H1 (cell line): ENCODE measurements at regions not wholly inside any gene's neighbourhood (a gene's known extent, or its start where the extent isn't known, plus 50 kb on each side); places are given as distances from the start of the nearest gene placed in this dataset.

Experiments
- CTCF ChIA-PET: fragments of 300-600 bp; sonication (Branson Sonifier 250); formaldehyde crosslinking; loops from one replicate; lab custom pipeline; 2021; ENCODE audit not compliant: partially characterized antibody; lab: Charles Lee
- POLR2A ChIA-PET: fragments of 300-600 bp; sonication (Branson Sonifier 250); formaldehyde crosslinking; loops from one replicate; lab custom pipeline; 2021; ENCODE audit warnings: inconsistent platforms; ENCODE audit not compliant: partially characterized antibody; lab: Charles Lee
- DNase-seq, 2 experiments: peaks; one replicate each; pipeline versions ENCODE4 v3.0.0 to v3.0.0-alpha.2; 2010 to 2022; ENCODE audit warnings: low spot score in 2 of 2, low read depth in 1 of 2, mixed read lengths in 1 of 2
- FAIRE-seq: peaks from 2 replicates; lab custom pipeline; 2011; peaks lifted over from hg19 to GRCh38; lab: Jason Lieb, UNC
- H2AFZ ChIP-seq: 2 replicates; pipeline ENCODE4 v1.8.1; 2012; ENCODE audit warnings: low read length, inconsistent platforms
- H2AK5ac ChIP-seq: 2 replicates; pipeline ENCODE4 v1.6.1; 2013; ENCODE audit warnings: low read depth, low read length
- H2BK120ac ChIP-seq: replicated peaks from 2 replicates; pipeline ENCODE3; 2013; ENCODE audit warnings: low read depth, low read length, inconsistent platforms
- H2BK12ac ChIP-seq: 2 replicates; pipeline ENCODE4 v1.6.1; 2013; ENCODE audit warnings: low read depth, low read length
- H2BK15ac ChIP-seq: 2 replicates; pipeline ENCODE4 v1.6.1; 2013; ENCODE audit warnings: low read length
- H2BK20ac ChIP-seq: 2 replicates; pipeline ENCODE4 v1.6.1; 2013; ENCODE audit warnings: low read length
- H2BK5ac ChIP-seq: 2 replicates; pipeline ENCODE4 v1.6.1; 2013; ENCODE audit warnings: low read depth, low read length
- H3K14ac ChIP-seq: 2 replicates; pipeline ENCODE4 v1.6.1; 2013; ENCODE audit warnings: inconsistent platforms; ENCODE audit not compliant: insufficient read length
- H3K18ac ChIP-seq: 2 replicates; pipeline ENCODE4 v1.6.1; 2013; ENCODE audit warnings: low read length; ENCODE audit errors: extremely low read depth
- H3K23ac ChIP-seq: 2 replicates; pipeline ENCODE4 v1.6.1; 2013; ENCODE audit warnings: inconsistent platforms; ENCODE audit not compliant: insufficient read length
- H3K23me2 ChIP-seq: 2 replicates; pipeline ENCODE4 v1.6.1; 2013; ENCODE audit warnings: low read depth, low read length
- H3K27ac ChIP-seq: 2 replicates; pipeline ENCODE4 v1.6.1; 2011; ENCODE audit warnings: low read depth, low read length, inconsistent platforms
- H3K27me3 ChIP-seq, 4 experiments: replicated peaks in 1 of 4; 1 replicate in 1 of 4; 2 replicates in 3 of 4; pipeline versions ENCODE4 v1.6.1 to v1.8.1; 2011 to 2013; ENCODE audit warnings: low read length in 3 of 4, mild to moderate bottlenecking in 3 of 4, inconsistent platforms in 2 of 4, mixed read lengths in 2 of 4, moderate library complexity in 1 of 4; ENCODE audit not compliant: control insufficient read depth in 3 of 4, insufficient read depth in 3 of 4; ENCODE audit errors: extremely low read depth in 1 of 4
- H3K36me3 ChIP-seq, 4 experiments: 2 replicates each; pipeline versions ENCODE4 v1.6.1 to v1.8.1; 2011 to 2013; ENCODE audit warnings: mild to moderate bottlenecking in 4 of 4, low read length in 3 of 4, moderate library complexity in 2 of 4, control low read depth in 1 of 4, inconsistent platforms in 1 of 4; ENCODE audit not compliant: insufficient read depth in 4 of 4, control insufficient read depth in 2 of 4
- H3K4ac ChIP-seq: replicated peaks from 2 replicates; pipeline ENCODE3; 2013; ENCODE audit warnings: low read length, low read depth, mixed read lengths, inconsistent platforms; ENCODE audit not compliant: insufficient read length
- H3K4me1 ChIP-seq, 4 experiments: replicated peaks in 1 of 4; 1 replicate in 1 of 4; 2 replicates in 3 of 4; pipeline versions ENCODE4 v1.6.1 to v1.8.1; 2011 to 2013; ENCODE audit warnings: low read length in 3 of 4, inconsistent platforms in 2 of 4, mixed read lengths in 1 of 4; ENCODE audit not compliant: insufficient read depth in 4 of 4, control insufficient read depth in 3 of 4
- H3K4me2 ChIP-seq, 2 experiments: 2 replicates each; pipeline versions ENCODE4 v1.6.1 to v1.8.1; 2011 to 2013; ENCODE audit warnings: low read depth in 2 of 2, low read length in 2 of 2, control low read depth in 1 of 2, inconsistent platforms in 1 of 2, mild to moderate bottlenecking in 1 of 2; ENCODE audit not compliant: insufficient read depth in 1 of 2
- H3K4me3 ChIP-seq, 4 experiments: fragments of 200-600, 300-600 bp in 1 of 4; sonication (generic), shearing (Covaris generic), sonication (Bioruptor Twin) in 1 of 4; 2 replicates each; pipeline versions ENCODE4 v1.5.1 to v1.8.1; 2011 to 2016; ENCODE audit warnings: low read length in 4 of 4, low read depth in 3 of 4, control low read depth in 2 of 4, inconsistent platforms in 2 of 4, mild to moderate bottlenecking in 2 of 4, mixed read lengths in 1 of 4, moderate library complexity in 1 of 4; ENCODE audit not compliant: insufficient read depth in 2 of 4; ENCODE audit errors: extremely low read depth in 1 of 4
- H3K56ac ChIP-seq: replicated peaks from 2 replicates; pipeline ENCODE3; 2013; ENCODE audit warnings: low read depth, mild to moderate bottlenecking, mixed read lengths, low read length, inconsistent platforms; ENCODE audit not compliant: insufficient read length
- H3K79me1 ChIP-seq: 2 replicates; pipeline ENCODE4 v1.6.1; 2013; ENCODE audit warnings: low read depth, low read length, control low read depth
- H3K79me2 ChIP-seq, 2 experiments: 2 replicates each; pipeline versions ENCODE4 v1.6.1 to v1.8.1; 2012 to 2013; ENCODE audit warnings: low read length in 2 of 2, mild to moderate bottlenecking in 2 of 2, inconsistent platforms in 1 of 2; ENCODE audit not compliant: insufficient read depth in 2 of 2, control insufficient read depth in 1 of 2
- H3K9ac ChIP-seq, 4 experiments: replicated peaks in 1 of 4; 1 replicate in 1 of 4; 2 replicates in 3 of 4; pipeline versions ENCODE4 v1.6.1 to v1.8.1; 2011 to 2013; ENCODE audit warnings: low read depth in 3 of 4, low read length in 3 of 4, control low read depth in 2 of 4, mild to moderate bottlenecking in 2 of 4, moderate library complexity in 2 of 4, inconsistent platforms in 1 of 4; ENCODE audit errors: extremely low read depth in 1 of 4
- H3K9me3 ChIP-seq, 2 experiments: 2 replicates each; pipeline versions ENCODE4 v1.6.1 to v1.8.1; 2012 to 2013; ENCODE audit warnings: mild to moderate bottlenecking in 2 of 2, moderate library complexity in 2 of 2, control low read depth in 1 of 2, inconsistent platforms in 1 of 2, low read depth in 1 of 2, low read length in 1 of 2, mixed read lengths in 1 of 2; ENCODE audit not compliant: insufficient read depth in 2 of 2
- H4K20me1 ChIP-seq, 2 experiments: replicated peaks in 1 of 2; 2 replicates each; pipeline versions ENCODE3 to v1.8.1; 2011 to 2013; ENCODE audit warnings: inconsistent platforms in 2 of 2, low read length in 2 of 2, mild to moderate bottlenecking in 1 of 2; ENCODE audit not compliant: insufficient read depth in 2 of 2, control insufficient read depth in 1 of 2
- H4K5ac ChIP-seq: 2 replicates; pipeline ENCODE4 v1.6.1; 2013; ENCODE audit warnings: low read length, low read depth, mixed read lengths, inconsistent platforms; ENCODE audit not compliant: insufficient read length
- H4K8ac ChIP-seq: 2 replicates; pipeline ENCODE4 v1.8.0; 2013; ENCODE audit warnings: mild to moderate bottlenecking, moderate library complexity, low read length, inconsistent platforms; ENCODE audit not compliant: insufficient read depth; ENCODE audit errors: extremely low read depth
- H4K91ac ChIP-seq: replicated peaks from 2 replicates; pipeline ENCODE3; 2013; ENCODE audit warnings: low read length, mixed read lengths, inconsistent platforms; ENCODE audit not compliant: insufficient read length
- ASH2L ChIP-seq: fragments of 200-600, 300-600 bp; sonication (generic); IDR thresholded peaks from one replicate; pipeline ENCODE4 v1.7.1; 2017; ENCODE audit warnings: low read length
- EGR1 ChIP-seq: IDR thresholded peaks from 2 replicates; pipeline ENCODE4 v1.6.1; 2011; ENCODE audit warnings: low read depth, low read length, borderline replicate concordance
- EP300 ChIP-seq, 2 experiments: IDR thresholded peaks; 1 replicate in 1 of 2; 2 replicates in 1 of 2; pipeline ENCODE4 v1.6.1; 2011 to 2012; ENCODE audit warnings: low read depth in 2 of 2, low read length in 2 of 2, mild to moderate bottlenecking in 2 of 2, borderline replicate concordance in 1 of 2, inconsistent platforms in 1 of 2, moderate library complexity in 1 of 2
- JUND ChIP-seq: IDR thresholded peaks from 2 replicates; pipeline ENCODE4 v1.6.1; 2011; ENCODE audit warnings: mild to moderate bottlenecking, improper control_type of control experiment, low read length
- NANOG ChIP-seq: IDR thresholded peaks from 2 replicates; pipeline ENCODE4 v1.6.1; 2011; ENCODE audit warnings: low read length, low read depth, mild to moderate bottlenecking, inconsistent platforms; ENCODE audit not compliant: insufficient read depth, poor library complexity, severe bottlenecking
- NRF1 ChIP-seq: IDR thresholded peaks from 2 replicates; pipeline ENCODE4 v1.6.1; 2011; ENCODE audit warnings: mild to moderate bottlenecking, low read depth, low read length, improper control_type of control experiment
- POU5F1 ChIP-seq: IDR thresholded peaks from 2 replicates; pipeline ENCODE4 v1.6.1; 2011; ENCODE audit warnings: low read depth, mild to moderate bottlenecking, low read length, moderate library complexity
- SAP30 ChIP-seq: fragments of 300-600 bp; sonication (generic); IDR thresholded peaks from 2 replicates; pipeline ENCODE4 v1.7.1; 2012; ENCODE audit warnings: low read length, moderate library complexity, mild to moderate bottlenecking, inconsistent platforms; ENCODE audit not compliant: insufficient read depth, insufficient replicate concordance
- SP4 ChIP-seq: IDR thresholded peaks from 2 replicates; pipeline ENCODE4 v1.6.1; 2012; ENCODE audit warnings: low read length, inconsistent platforms
- SRF ChIP-seq: IDR thresholded peaks from 2 replicates; pipeline ENCODE4 v1.6.1; 2011; ENCODE audit warnings: mild to moderate bottlenecking, low read depth, low read length, moderate library complexity
- TBP ChIP-seq: IDR thresholded peaks from 2 replicates; pipeline ENCODE4 v1.6.1; 2011; ENCODE audit warnings: low read depth, low read length, improper control_type of control experiment
- TEAD4 ChIP-seq: IDR thresholded peaks from 2 replicates; pipeline ENCODE4 v1.6.1; 2012; ENCODE audit warnings: low read depth, low read length, inconsistent platforms, mixed read lengths
- YY1 ChIP-seq: IDR thresholded peaks from 2 replicates; pipeline ENCODE4 v1.6.1; 2011; ENCODE audit warnings: low read depth, mild to moderate bottlenecking, low read length
- WGBS, 2 experiments: shearing (Covaris generic) in 1 of 2; methylation state at CpG; one replicate each; pipeline versions ENCODE4 v1.1.6 to v1.1.7; 2013 to 2015; ENCODE audit warnings: low lambda C conversion rate in 2 of 2, mixed read lengths in 2 of 2, inconsistent platforms in 1 of 2, low coverage in 1 of 2, missing lambda C conversion rate in 1 of 2; ENCODE audit not compliant: insufficient replicate concordance in 2 of 2, insufficient coverage in 1 of 2, insufficient read length in 1 of 2; ENCODE audit errors: extremely low coverage in 1 of 2, missing lambda C conversion rate in 1 of 2; 5-methylcytosine and 5-hydroxymethylcytosine counted together

DNA sequence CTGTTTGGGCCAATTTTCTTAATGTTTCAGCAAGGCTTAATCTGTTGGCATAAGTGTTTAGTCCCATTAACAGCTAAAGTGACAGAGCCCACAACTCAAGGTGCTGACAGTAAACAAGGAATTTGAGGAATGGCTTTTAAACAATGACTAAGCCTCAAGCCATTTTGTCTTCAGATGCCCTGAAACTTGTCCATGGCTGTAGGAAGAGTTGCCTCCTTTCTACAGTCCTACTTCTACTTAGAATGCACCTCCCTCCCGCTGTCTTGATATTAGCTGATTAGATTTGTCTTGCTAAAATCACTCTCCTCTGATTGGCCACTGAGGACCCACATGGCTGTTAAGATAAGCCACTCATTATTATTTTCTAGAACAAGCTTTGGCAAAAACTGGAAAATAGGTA is 188.4 kb upstream of the OTX2 start:
- H3K4me2 ChIP-seq: peak overlapping the region in 1 of 2 experiments; percentile 41; a peak in 2 of 4 replicates
- peak overlapping the region; percentile 22; the same call in 1 of the 2 replicates for H2BK12ac ChIP-seq
- 76% methylated on average over 1 of the region's 1 CpG; no CpG with 5 or more reads in 1 of the 2 experiments for WGBS, 2 experiments
- H3K4me3 ChIP-seq: no peak overlapping the region
- H4K5ac ChIP-seq: no peak overlapping the region
- CTCF ChIA-PET: no interaction called here
- H2BK5ac ChIP-seq: no peak overlapping the region
- H3K79me2 ChIP-seq: no peaks in the 10 kb centered on the region
- no peak overlapping the region for H3K27ac ChIP-seq
- no peak overlapping the region for H4K8ac ChIP-seq
- FAIRE-seq: peak; percentile 91
- H3K36me3 ChIP-seq: no peaks in the 10 kb centered on the region
- H3K23me2 ChIP-seq: no peaks in the 10 kb centered on the region
- no peak overlapping the region for H3K56ac ChIP-seq
- H2AFZ ChIP-seq: peak overlapping the region; percentile 17; the same call in 1 of the 2 replicates
- H3K9me3 ChIP-seq: no peaks in the 10 kb centered on the region
- no peak overlapping the region for H3K23ac ChIP-seq
- peaks cover 2 to 14% (median 8%) of the 10 kb centered on the region in 4 experiments; a peak in 5 of 7 replicates for H3K4me1 ChIP-seq
- H4K91ac ChIP-seq: no peak overlapping the region
- no peak overlapping the region for H3K14ac ChIP-seq
- H3K27me3 ChIP-seq: no peaks in the 10 kb centered on the region
- H2AK5ac ChIP-seq: no peak overlapping the region
- H4K20me1 ChIP-seq: no peaks in the 10 kb centered on the region
- no peak for TF ChIP-seq POU5F1
- TF ChIP-seq NRF1: no peak
- 0 out of 2 replicates have a peak, but pooled peaks have one; percentile 37 for TF ChIP-seq YY1
- no peak for TF ChIP-seq SAP30
- TF ChIP-seq EGR1: no peak
- peak; percentile 82 for TF ChIP-seq TEAD4
- no peak for TF ChIP-seq SRF
- no peak for TF ChIP-seq EP300 (IDR thresholded peaks at IDR 0.05; ENCODE audit: borderline replicate concordance in 1 of 2, low read depth in 2 of 2, low read length in 2 of 2)
- TF ChIP-seq NANOG: no peak
- TF ChIP-seq TBP: no peak
- TF ChIP-seq JUND: peak; percentile 62; the same call in 1 of the 2 replicates
- no peak for TF ChIP-seq ASH2L
- TF ChIP-seq SP4: no peak
- TF ChIP-seq, all 59 proteins: peak for 3
- Histone ChIP-seq H2BK120ac (no peak overlapping the region), H2BK20ac (no peak overlapping the region), H3K79me1 (no peaks in the 10 kb centered on the region), H2BK15ac (no peak overlapping the region), H3K9ac (no peak overlapping the region), H3K18ac (no peak overlapping the region), H3K4ac (no peak overlapping the region)
- no peak for DNase-seq
- POLR2A ChIA-PET: no interaction called here
